AG09309 (cell line): ENCODE measurements at regions not wholly inside any gene's neighbourhood (a gene's known extent, or its start where the extent isn't known, plus 50 kb on each side); places are given as distances from the start of the nearest gene placed in this dataset.

Experiments used
- DNase-seq: peaks from one replicate; pipeline ENCODE4 v3.0.0-alpha.2; 2010; ENCODE audit warnings: low read depth
- H3K4me3 ChIP-seq: 2 replicates; pipeline ENCODE4 v1.5.1; 2011; ENCODE audit warnings: mild to moderate bottlenecking, low read depth, low read length, moderate library complexity; ENCODE audit not compliant: control insufficient read depth
- TF ChIP-seq, protein P1 (sequence below): IDR thresholded peaks from 2 replicates; pipeline ENCODE4 v1.5.1; 2011; ENCODE audit warnings: mild to moderate bottlenecking, low read depth, low read length, inconsistent platforms; ENCODE audit not compliant: insufficient read depth, control insufficient read depth; ENCODE audit errors: missing control alignments

DNA sequence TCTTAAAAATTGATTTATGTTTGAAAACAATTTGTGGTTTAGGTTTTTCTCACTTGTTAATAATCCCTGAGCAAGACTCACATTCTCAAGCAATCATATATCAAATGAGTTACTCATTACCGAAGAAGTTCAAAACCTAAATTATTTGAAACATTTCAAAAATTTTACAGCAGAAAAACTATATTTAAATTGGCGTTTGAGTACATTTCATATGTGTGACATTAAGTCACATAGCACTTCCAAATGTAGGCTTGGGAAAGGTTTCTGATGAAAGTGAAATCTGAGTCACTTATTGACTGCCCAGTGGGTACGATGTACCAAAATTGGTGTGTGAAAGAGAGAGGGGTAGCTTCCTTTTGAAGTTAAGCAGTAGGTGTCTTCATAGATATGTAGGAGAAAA is 411.4 kb upstream of the SGCD start:
- H3K4me3 ChIP-seq: no peak overlapping the region
- no peak for DNase-seq
- TF ChIP-seq, protein P1, sequence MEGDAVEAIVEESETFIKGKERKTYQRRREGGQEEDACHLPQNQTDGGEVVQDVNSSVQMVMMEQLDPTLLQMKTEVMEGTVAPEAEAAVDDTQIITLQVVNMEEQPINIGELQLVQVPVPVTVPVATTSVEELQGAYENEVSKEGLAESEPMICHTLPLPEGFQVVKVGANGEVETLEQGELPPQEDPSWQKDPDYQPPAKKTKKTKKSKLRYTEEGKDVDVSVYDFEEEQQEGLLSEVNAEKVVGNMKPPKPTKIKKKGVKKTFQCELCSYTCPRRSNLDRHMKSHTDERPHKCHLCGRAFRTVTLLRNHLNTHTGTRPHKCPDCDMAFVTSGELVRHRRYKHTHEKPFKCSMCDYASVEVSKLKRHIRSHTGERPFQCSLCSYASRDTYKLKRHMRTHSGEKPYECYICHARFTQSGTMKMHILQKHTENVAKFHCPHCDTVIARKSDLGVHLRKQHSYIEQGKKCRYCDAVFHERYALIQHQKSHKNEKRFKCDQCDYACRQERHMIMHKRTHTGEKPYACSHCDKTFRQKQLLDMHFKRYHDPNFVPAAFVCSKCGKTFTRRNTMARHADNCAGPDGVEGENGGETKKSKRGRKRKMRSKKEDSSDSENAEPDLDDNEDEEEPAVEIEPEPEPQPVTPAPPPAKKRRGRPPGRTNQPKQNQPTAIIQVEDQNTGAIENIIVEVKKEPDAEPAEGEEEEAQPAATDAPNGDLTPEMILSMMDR: no peak

DNA sequence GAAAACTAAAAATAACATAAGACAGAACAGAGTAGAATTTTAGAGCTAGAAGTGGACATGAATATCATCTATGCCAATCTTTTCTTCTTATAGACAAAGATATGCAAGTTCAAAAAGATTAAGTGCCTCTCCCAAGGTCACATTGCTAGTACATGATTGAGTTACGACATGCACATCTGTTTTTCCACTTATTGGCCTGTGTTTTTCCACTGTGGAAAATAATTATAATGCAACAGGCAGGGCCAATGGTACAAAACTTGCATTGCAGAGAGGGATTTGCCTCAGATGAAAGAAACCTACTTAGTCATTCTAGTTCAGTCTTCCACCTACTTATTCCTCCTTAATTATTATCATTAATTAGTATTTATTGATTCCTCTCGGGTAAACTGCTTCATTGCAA is 407.8 kb upstream of the SGCD start:
- H3K4me3 ChIP-seq: no peak overlapping the region
- DNase-seq: no peak
- TF ChIP-seq, protein P1: no peak

DNA sequence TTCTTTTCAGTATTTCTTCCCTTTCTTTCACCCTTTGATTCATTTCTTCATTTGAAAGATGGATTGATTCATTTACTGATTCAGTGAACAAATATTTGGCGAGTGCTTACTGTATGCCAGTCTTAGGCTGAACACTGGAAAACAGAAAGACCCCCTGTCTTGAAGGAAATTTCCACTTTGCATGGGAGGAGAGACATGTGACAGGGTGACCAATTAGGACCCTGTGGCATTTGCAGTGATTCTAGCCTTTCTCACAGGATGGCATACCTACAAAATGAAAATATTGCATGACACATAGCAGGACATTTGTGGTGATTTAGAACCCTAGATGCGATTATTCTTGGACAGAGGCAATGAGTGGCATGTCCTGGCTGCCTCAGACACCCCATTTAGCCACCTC is 407.2 kb upstream of the SGCD start:
- TF ChIP-seq, protein P1: no peak
- DNase-seq: no peak
- no peak overlapping the region for H3K4me3 ChIP-seq

DNA sequence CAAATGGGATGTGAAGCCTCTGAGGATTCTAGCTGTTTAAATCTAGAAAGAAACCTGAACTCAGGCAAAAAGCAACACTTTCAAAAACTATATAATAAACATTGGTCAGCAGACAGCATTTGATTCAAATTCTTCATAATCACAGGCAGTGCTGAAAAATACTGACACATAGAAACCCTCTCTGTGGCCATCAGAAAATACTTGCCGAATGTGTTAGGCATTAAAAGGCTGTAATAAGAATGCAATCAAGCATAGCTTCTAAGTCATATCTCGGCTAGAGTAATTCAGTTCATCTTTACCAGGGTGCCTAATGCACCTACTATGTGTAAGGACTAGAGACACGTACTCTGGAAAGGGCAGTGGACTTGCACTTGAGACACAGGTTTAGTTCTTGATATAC is 405.3 kb upstream of the SGCD start:
- H3K4me3 ChIP-seq: no peak overlapping the region
- TF ChIP-seq, protein P1: no peak
- no peak for DNase-seq

DNA sequence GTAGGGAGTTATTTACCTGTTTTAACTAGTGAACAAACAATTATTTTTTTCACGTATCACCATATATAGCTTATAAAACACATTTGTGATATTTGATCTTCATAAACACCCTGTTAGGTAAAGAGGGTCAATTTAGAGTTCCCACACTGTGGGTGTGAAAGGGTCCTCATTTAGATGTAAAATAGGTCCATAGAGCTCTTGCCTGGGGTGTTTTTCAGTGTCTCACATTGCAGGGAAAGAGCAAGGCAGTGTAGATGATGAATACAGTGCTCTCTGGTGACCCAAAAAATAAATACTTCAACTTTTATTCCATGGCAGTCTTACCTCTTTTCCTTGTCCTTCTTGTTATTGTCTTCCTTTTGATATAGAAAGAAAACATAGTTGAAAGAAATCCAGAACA is 403.2 kb upstream of the SGCD start:
- no peak overlapping the region for H3K4me3 ChIP-seq
- TF ChIP-seq, protein P1: no peak

DNA sequence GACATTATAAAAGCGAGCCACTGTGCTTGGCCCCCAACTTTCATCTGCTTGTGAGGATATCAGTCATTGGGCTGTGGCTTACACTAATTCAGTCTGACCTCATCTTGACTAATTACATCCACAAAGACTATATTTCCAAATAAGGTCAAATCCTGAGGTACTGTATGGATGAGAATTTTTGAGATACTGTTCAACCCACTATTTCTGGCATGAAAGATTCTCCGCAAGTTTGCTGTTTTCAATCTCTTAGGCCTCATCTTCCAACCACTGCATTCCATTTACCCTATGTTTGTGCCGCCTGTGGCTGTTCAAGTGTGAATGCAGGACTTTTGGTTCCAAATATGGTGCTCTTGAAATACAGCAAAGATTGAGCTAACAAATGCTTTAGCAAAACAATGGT is 400.9 kb upstream of the SGCD start:
- TF ChIP-seq, protein P1: no peak
- DNase-seq: no peak

More for the DNA sequence above, 403.2 kb upstream of the SGCD start:
- no peak for DNase-seq

DNA sequence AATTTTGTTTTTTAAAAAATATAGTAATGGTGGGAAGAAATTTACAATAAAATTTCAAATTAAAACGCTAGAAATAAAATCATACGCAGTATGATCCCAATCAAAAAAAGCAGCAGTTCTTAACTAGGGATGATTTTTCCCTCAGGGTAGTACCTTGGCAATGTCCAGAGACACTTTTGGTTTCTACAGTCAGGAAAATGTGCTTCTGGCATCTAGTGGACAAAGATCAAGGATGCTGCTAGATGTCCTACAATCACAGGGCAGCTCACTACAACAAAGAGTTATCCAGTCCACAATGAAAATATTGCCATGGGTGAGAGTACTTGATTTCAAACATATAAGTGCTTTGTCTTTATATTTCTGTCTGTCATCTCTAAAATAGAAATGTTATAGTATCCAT is 400.2 kb upstream of the SGCD start:
- H3K4me3 ChIP-seq: no peak overlapping the region
- no peak for DNase-seq
- TF ChIP-seq, protein P1: no peak

More for the DNA sequence above, 400.9 kb upstream of the SGCD start:
- H3K4me3 ChIP-seq: no peak overlapping the region
